Upper lobe of right lung (tissue), 1 donor: ENCODE measurements at regions not wholly inside any gene's neighbourhood (a gene's known extent, or its start where the extent isn't known, plus 50 kb on each side); places are given as distances from the start of the nearest gene placed in this dataset.

Experiments
- ATAC-seq: fragments of 200-7000 bp; cut with Tn5 transposase; one replicate; pipeline ENCODE4 v1.9.1; 2020; ENCODE audit warnings: mild to moderate bottlenecking, moderate library complexity
- DNase-seq: peaks from one replicate; pipeline ENCODE4 v3.0.0-alpha.2; 2020
- H3K27ac ChIP-seq: fragments of 200-600 bp; one replicate; pipeline ENCODE4 v1.8.0; 2022
- H3K27me3 ChIP-seq: fragments of 200-600 bp; one replicate; pipeline ENCODE4 v1.8.0; 2022; ENCODE audit warnings: mild to moderate bottlenecking
- H3K36me3 ChIP-seq: fragments of 200-600 bp; one replicate; pipeline ENCODE4 v1.8.0; 2022
- H3K4me1 ChIP-seq: fragments of 200-600 bp; one replicate; pipeline ENCODE4 v1.8.0; 2022
- H3K4me3 ChIP-seq: fragments of 200-600 bp; one replicate; pipeline ENCODE4 v1.8.0; 2022; ENCODE audit warnings: mild to moderate bottlenecking
- H3K9me3 ChIP-seq: fragments of 200-600 bp; one replicate; pipeline ENCODE4 v1.8.0; 2022
- intact Hi-C: fragments of 100-400 bp; cut with DNase I; formaldehyde crosslinking; loops from one replicate; pipeline ENCODE4 v1.11.0; 2022
- TF ChIP-seq, protein P1 (sequence below): fragments of 200-600 bp; IDR thresholded peaks from one replicate; pipeline ENCODE4 v1.8.0; 2022; ENCODE audit warnings: antibody characterized with exemption
- donor health status: DM: no; HTN: yes; CAD: no; lungs with severe emphysema.

DNA sequence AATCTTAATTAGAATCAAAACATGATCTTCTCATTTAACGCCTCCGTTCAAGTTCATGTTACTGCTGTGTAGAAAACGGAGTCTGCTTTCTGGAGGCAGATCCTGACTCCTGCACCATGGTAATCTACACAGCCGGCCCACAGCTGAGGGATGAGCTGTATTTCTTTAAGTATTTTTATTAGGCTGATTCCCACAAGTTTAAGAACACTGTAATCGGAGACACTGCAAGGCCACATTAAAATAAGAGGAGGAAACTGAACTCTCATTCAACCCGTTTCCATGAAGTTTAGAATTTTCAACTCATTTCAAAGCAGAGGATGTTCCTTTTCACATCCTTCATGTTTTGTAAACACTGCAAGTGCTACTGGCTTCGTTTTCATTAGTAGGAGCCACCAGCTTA lies 372.2 kb downstream of the NFIB start:
- Histone ChIP-seq H3K4me1 (no peaks in the 10 kb centered on the region), H3K36me3 (no peaks in the 10 kb centered on the region), H3K27me3 (no peaks in the 10 kb centered on the region), H3K27ac (no peak overlapping the region), H3K4me3 (no peak overlapping the region), H3K9me3 (no peaks in the 10 kb centered on the region)
- no peak for ATAC-seq
- DNase-seq, result no peak
- TF ChIP-seq, protein P1, sequence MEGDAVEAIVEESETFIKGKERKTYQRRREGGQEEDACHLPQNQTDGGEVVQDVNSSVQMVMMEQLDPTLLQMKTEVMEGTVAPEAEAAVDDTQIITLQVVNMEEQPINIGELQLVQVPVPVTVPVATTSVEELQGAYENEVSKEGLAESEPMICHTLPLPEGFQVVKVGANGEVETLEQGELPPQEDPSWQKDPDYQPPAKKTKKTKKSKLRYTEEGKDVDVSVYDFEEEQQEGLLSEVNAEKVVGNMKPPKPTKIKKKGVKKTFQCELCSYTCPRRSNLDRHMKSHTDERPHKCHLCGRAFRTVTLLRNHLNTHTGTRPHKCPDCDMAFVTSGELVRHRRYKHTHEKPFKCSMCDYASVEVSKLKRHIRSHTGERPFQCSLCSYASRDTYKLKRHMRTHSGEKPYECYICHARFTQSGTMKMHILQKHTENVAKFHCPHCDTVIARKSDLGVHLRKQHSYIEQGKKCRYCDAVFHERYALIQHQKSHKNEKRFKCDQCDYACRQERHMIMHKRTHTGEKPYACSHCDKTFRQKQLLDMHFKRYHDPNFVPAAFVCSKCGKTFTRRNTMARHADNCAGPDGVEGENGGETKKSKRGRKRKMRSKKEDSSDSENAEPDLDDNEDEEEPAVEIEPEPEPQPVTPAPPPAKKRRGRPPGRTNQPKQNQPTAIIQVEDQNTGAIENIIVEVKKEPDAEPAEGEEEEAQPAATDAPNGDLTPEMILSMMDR, result no peak
- intact Hi-C loops, result no loop called here

GRCh38 chr9:13939701-13940490 lies 374.0 kb downstream of the NFIB start:
- H3K4me1 ChIP-seq, result no peaks in the 10 kb centered on the region
- no peak overlapping the region for H3K27ac ChIP-seq
- DNase-seq, result no peak
- no peaks in the 10 kb centered on the region for H3K9me3 ChIP-seq
- H3K36me3 ChIP-seq, result no peaks in the 10 kb centered on the region
- H3K27me3 ChIP-seq, result no peaks in the 10 kb centered on the region
- intact Hi-C loops, result no loop called here
- no peak overlapping the region for H3K4me3 ChIP-seq
- no peak for ATAC-seq
- TF ChIP-seq, protein P1, result no peak

GRCh38 chr9:13939134-13939533 lies 374.8 kb downstream of the NFIB start:
- no peaks in the 10 kb centered on the region for H3K27me3 ChIP-seq
- H3K9me3 ChIP-seq, result no peaks in the 10 kb centered on the region
- H3K27ac ChIP-seq, result no peak overlapping the region
- DNase-seq (no peak), ATAC-seq (peak; percentile 39)
- H3K4me3 ChIP-seq, result no peak overlapping the region
- no peaks in the 10 kb centered on the region for H3K36me3 ChIP-seq
- TF ChIP-seq, protein P1, result no peak
- intact Hi-C loops, result no loop called here
- H3K4me1 ChIP-seq, result no peaks in the 10 kb centered on the region

- TF ChIP-seq, protein P1, result no peak
- no peak for ATAC-seq
- intact Hi-C loops, result no loop called here
Observed at GRCh38 chr9:13934416-13934815, 379.5 kb downstream of the NFIB start.

DNA sequence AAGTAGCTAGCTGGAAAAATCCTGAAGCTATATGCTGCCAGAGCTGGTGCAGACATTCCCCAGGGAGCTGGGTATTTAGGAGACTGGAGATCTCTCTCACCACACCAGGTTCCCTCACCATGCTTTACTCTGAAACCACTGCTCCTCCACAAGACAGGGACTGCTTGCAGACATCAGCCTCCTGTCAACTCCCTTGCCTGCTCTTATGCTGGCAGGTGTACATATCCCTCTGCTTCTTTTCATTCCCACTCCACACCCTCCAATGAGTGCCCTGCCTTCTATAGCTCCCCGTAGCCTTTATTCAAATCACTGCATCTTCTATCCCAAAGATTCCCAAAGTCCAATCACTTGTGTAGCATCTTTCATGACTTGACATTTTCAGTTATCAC lies 380.7 kb downstream of the NFIB start:
- H3K27me3 ChIP-seq, result no peaks in the 10 kb centered on the region
- no peaks in the 10 kb centered on the region for H3K36me3 ChIP-seq
- no peak for DNase-seq
- H3K9me3 ChIP-seq, result no peaks in the 10 kb centered on the region
- TF ChIP-seq, protein P1, result no peak
- no peaks in the 10 kb centered on the region for H3K4me1 ChIP-seq
- H3K27ac ChIP-seq, result no peak overlapping the region
- no peak overlapping the region for H3K4me3 ChIP-seq
- no peak for ATAC-seq
- intact Hi-C loops, result no loop called here

More at GRCh38 chr9:13934416-13934815, 379.5 kb downstream of the NFIB start:
- Histone ChIP-seq H3K4me1 (no peaks in the 10 kb centered on the region), H3K4me3 (no peak overlapping the region), H3K36me3 (no peaks in the 10 kb centered on the region), H3K27me3 (no peaks in the 10 kb centered on the region), H3K9me3 (no peaks in the 10 kb centered on the region), H3K27ac (no peak overlapping the region)
- DNase-seq, result no peak
